ENCODE measurements at regions not wholly inside any gene's neighbourhood (a gene's known extent, or its start where the extent isn't known, plus 50 kb on each side); places are given as distances from the start of the nearest gene placed in this dataset.

- no peak for TF ChIP-seq CTBP2 (IDR thresholded peaks at IDR 0.05; ENCODE audit: borderline replicate concordance, insufficient read depth, insufficient read length, low read length)
Observed at GRCh38 chr3:72370947-72371346, 477.3 kb downstream of the SHQ1 start (continued).

Data from H1 (cell line).